Fibroblast of gingiva (primary cell): ENCODE measurements at regions not wholly inside any gene's neighbourhood (a gene's known extent, or its start where the extent isn't known, plus 50 kb on each side); places are given as distances from the start of the nearest gene placed in this dataset.

ENCODE experiments used
- DNase-seq: peaks from one replicate; pipeline ENCODE4 v3.0.0-alpha.2; 2011; ENCODE audit warnings: low read depth

- DNase-seq = no peak
Observed at GRCh38 chr12:91241756-91242155, 59.1 kb upstream of the DCN start.

- DNase-seq = no peak
Observed at GRCh38 chr12:91240386-91241095, 57.9 kb upstream of the DCN start.

GRCh38 chr12:91239481-91239880, 56.9 kb upstream of the DCN start:
- DNase-seq = no peak
